ENCODE measurements at regions not wholly inside any gene's neighbourhood (a gene's known extent, or its start where the extent isn't known, plus 50 kb on each side); places are given as distances from the start of the nearest gene placed in this dataset.

DNA sequence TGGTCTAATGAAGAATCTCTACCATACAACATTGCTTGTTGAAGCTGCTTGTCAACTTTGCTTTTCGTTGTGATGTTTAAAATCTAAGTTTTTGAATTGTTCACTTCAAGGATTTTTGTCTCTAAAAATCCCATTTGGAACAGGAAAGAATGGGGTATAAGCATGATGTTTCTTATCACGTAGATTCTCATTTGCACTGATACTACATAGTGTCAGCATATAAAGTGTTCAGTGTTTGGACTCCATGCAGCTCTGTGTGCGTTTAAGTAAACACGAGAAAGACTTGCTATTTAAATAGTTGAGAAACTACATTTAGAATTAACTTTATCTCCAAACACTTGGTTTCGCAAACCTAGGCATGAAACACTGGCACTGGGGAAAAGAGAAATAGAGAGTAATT lies 452.5 kb downstream of the NKX6-1 start:
- TF ChIP-seq POLR2A (IDR thresholded peaks at IDR 0.05; ENCODE audit: low read depth, low read length) (no peak), EZH2 (IDR thresholded peaks at IDR 0.05; ENCODE audit: borderline replicate concordance, low read depth, low read length, severe bottlenecking) (no peak), POLR2AphosphoS5 (IDR thresholded peaks at IDR 0.05; ENCODE audit: insufficient read depth, low read depth, low read length) (no peak), FOS (IDR thresholded peaks at IDR 0.05; ENCODE audit: borderline replicate concordance, insufficient read depth, low read length) (no peak), MYC (IDR thresholded peaks at IDR 0.05; ENCODE audit: low read depth, low read length) (no peak), JUN (IDR thresholded peaks at IDR 0.05; ENCODE audit: borderline replicate concordance, insufficient read depth, insufficient read length, low read depth) (no peak)
- TF ChIP-seq, protein P1, sequence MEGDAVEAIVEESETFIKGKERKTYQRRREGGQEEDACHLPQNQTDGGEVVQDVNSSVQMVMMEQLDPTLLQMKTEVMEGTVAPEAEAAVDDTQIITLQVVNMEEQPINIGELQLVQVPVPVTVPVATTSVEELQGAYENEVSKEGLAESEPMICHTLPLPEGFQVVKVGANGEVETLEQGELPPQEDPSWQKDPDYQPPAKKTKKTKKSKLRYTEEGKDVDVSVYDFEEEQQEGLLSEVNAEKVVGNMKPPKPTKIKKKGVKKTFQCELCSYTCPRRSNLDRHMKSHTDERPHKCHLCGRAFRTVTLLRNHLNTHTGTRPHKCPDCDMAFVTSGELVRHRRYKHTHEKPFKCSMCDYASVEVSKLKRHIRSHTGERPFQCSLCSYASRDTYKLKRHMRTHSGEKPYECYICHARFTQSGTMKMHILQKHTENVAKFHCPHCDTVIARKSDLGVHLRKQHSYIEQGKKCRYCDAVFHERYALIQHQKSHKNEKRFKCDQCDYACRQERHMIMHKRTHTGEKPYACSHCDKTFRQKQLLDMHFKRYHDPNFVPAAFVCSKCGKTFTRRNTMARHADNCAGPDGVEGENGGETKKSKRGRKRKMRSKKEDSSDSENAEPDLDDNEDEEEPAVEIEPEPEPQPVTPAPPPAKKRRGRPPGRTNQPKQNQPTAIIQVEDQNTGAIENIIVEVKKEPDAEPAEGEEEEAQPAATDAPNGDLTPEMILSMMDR (IDR thresholded peaks at IDR 0.05; ENCODE audit: extremely low read depth in 1 of 2, insufficient read depth in 1 of 2, low read depth in 1 of 2, low read length in 2 of 2) = no peak
- TF ChIP-seq, protein P2, sequence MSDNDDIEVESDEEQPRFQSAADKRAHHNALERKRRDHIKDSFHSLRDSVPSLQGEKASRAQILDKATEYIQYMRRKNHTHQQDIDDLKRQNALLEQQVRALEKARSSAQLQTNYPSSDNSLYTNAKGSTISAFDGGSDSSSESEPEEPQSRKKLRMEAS (IDR thresholded peaks at IDR 0.05; ENCODE audit: insufficient read depth, insufficient read length) = no peak
